HG03159 (cell line): ENCODE measurements at regions not wholly inside any gene's neighbourhood (a gene's known extent, or its start where the extent isn't known, plus 50 kb on each side); places are given as distances from the start of the nearest gene placed in this dataset.

Experiments
- ATAC-seq: cut with Tn5 transposase; IDR thresholded peaks from one replicate; pipeline ENCODE4 v1.9.1; 2021; ENCODE audit warnings: mild to moderate bottlenecking, moderate library complexity; ENCODE audit not compliant: unreplicated experiment

GRCh38 chr17:79541056-79541850 is 69.6 kb downstream of the RBFOX3 start:
- ATAC-seq, result no peak

GRCh38 chr17:79539944-79540705 is 70.7 kb downstream of the RBFOX3 start:
- ATAC-seq, result no peak

GRCh38 chr17:79538291-79538690 is 72.6 kb downstream of the RBFOX3 start:
- no peak for ATAC-seq

GRCh38 chr17:79537686-79538085 is 73.2 kb downstream of the RBFOX3 start:
- no peak for ATAC-seq

- ATAC-seq, result no peak
Observed at GRCh38 chr17:79537061-79537460, 73.8 kb downstream of the RBFOX3 start.

- no peak for ATAC-seq
Observed at GRCh38 chr17:79536212-79536840, 74.5 kb downstream of the RBFOX3 start.

- no peak for ATAC-seq
Observed at GRCh38 chr17:79535728-79536025, 75.2 kb downstream of the RBFOX3 start.

GRCh38 chr17:79534851-79535727 is 75.8 kb downstream of the RBFOX3 start:
- ATAC-seq, result no peak

- ATAC-seq, result no peak
Observed at GRCh38 chr17:79534111-79534510, 76.7 kb downstream of the RBFOX3 start.

- ATAC-seq, result no peak
Observed at GRCh38 chr17:79533116-79533515, 77.7 kb downstream of the RBFOX3 start.

GRCh38 chr17:79532107-79532790 is 78.6 kb downstream of the RBFOX3 start:
- ATAC-seq, result no peak

- no peak for ATAC-seq
Observed at GRCh38 chr17:79531191-79532095, 79.4 kb downstream of the RBFOX3 start.

GRCh38 chr17:79530361-79531105 is 80.3 kb downstream of the RBFOX3 start:
- no peak for ATAC-seq

GRCh38 chr17:79529661-79530081 is 81.2 kb downstream of the RBFOX3 start:
- ATAC-seq, result no peak

- no peak for ATAC-seq
Observed at GRCh38 chr17:79528592-79529125, 82.2 kb downstream of the RBFOX3 start.

GRCh38 chr17:79527306-79527705 is 83.5 kb downstream of the RBFOX3 start:
- ATAC-seq, result no peak

- no peak for ATAC-seq
Observed at GRCh38 chr17:79525793-79526677, 84.8 kb downstream of the RBFOX3 start.
